ENCODE measurements at regions not wholly inside any gene's neighbourhood (a gene's known extent, or its start where the extent isn't known, plus 50 kb on each side); places are given as distances from the start of the nearest gene placed in this dataset.

GRCh38 chr11:105401269-105401809 is 208.5 kb upstream of the GRIA4 start:
- intact Hi-C loops (cut with micrococcal nuclease; ENCODE audit: unreplicated experiment) = no loop called here
- Histone ChIP-seq H3K4me3 (ENCODE audit: low read depth, low read length, poor library complexity, severe bottlenecking) (no peak overlapping the region), H3K36me3 (ENCODE audit: insufficient read depth, low read length) (no peaks in the 10 kb centered on the region), H3K4me1 (ENCODE audit: insufficient read depth, low read length, poor library complexity, severe bottlenecking) (no peaks in the 10 kb centered on the region), H3K27ac (ENCODE audit: low read depth, low read length, poor library complexity, severe bottlenecking) (no peak overlapping the region), H3K9me3 (ENCODE audit: low read length) (no peaks in the 10 kb centered on the region), H4K20me1 (ENCODE audit: insufficient read depth, low read length) (no peaks in the 10 kb centered on the region), H3K9me2 (ENCODE audit: insufficient read depth, low read length) (no peaks in the 10 kb centered on the region), H3K79me2 (ENCODE audit: insufficient read depth, low read depth, low read length) (no peaks in the 10 kb centered on the region), H3K4me2 (ENCODE audit: low read length) (no peak overlapping the region), H2AFZ (ENCODE audit: low read length) (no peak overlapping the region)
- no TSS peak for BruUV-seq (replicated peaks)
- ChIA-PET CTCF (ENCODE audit: unreplicated experiment) (no interaction called here), POLR2A (interaction anchor here (0.6 kb wide), 1 partner anchor 463 kb away, joined by 3 read pairs; no protein-coding TSS in a partner anchor)
- DNase-seq (ENCODE audit: low spot score) = no peak
- TF ChIP-seq CTCF (conservative IDR thresholded peaks at IDR 0.05; ENCODE audit: low read length) (no peak), EZH2phosphoT487 (IDR thresholded peaks at IDR 0.05; ENCODE audit: borderline replicate concordance, low read depth, low read length) (no peak)

GRCh38 chr11:105399511-105399910 is 210.4 kb upstream of the GRIA4 start:
- no peak overlapping the region for H3K4me3 ChIP-seq (ENCODE audit: low read depth, low read length, poor library complexity, severe bottlenecking)
- no peak overlapping the region for H3K4me2 ChIP-seq (ENCODE audit: low read length)
- H3K27ac ChIP-seq (ENCODE audit: low read depth, low read length, poor library complexity, severe bottlenecking) = no peak overlapping the region
- no peaks in the 10 kb centered on the region for H4K20me1 ChIP-seq (ENCODE audit: insufficient read depth, low read length)
- no TSS peak for BruUV-seq (replicated peaks)
- H3K9me3 ChIP-seq (ENCODE audit: low read length) = no peaks in the 10 kb centered on the region
- H3K79me2 ChIP-seq (ENCODE audit: insufficient read depth, low read depth, low read length) = no peaks in the 10 kb centered on the region
- no peaks in the 10 kb centered on the region for H3K4me1 ChIP-seq (ENCODE audit: insufficient read depth, low read length, poor library complexity, severe bottlenecking)
- H2AFZ ChIP-seq (ENCODE audit: low read length) = no peak overlapping the region
- DNase-seq (ENCODE audit: low spot score) = no peak
- intact Hi-C loops (cut with micrococcal nuclease; ENCODE audit: unreplicated experiment) = no loop called here
- POLR2A ChIA-PET = interaction anchor here (0.6 kb wide), 1 partner anchor 830 kb away, joined by 3 read pairs; no protein-coding TSS in a partner anchor
- H3K9me2 ChIP-seq (ENCODE audit: insufficient read depth, low read length) = no peaks in the 10 kb centered on the region
- no peak for TF ChIP-seq EZH2phosphoT487 (IDR thresholded peaks at IDR 0.05; ENCODE audit: borderline replicate concordance, low read depth, low read length)
- TF ChIP-seq CTCF (conservative IDR thresholded peaks at IDR 0.05; ENCODE audit: low read length) = no peak
- no peaks in the 10 kb centered on the region for H3K36me3 ChIP-seq (ENCODE audit: insufficient read depth, low read length)
- CTCF ChIA-PET (ENCODE audit: unreplicated experiment) = no interaction called here

GRCh38 chr11:105398636-105399035 is 211.2 kb upstream of the GRIA4 start:
- Histone ChIP-seq H3K79me2 (ENCODE audit: insufficient read depth, low read depth, low read length) (no peaks in the 10 kb centered on the region), H3K36me3 (ENCODE audit: insufficient read depth, low read length) (no peaks in the 10 kb centered on the region), H3K27ac (ENCODE audit: low read depth, low read length, poor library complexity, severe bottlenecking) (no peak overlapping the region), H3K9me2 (ENCODE audit: insufficient read depth, low read length) (no peaks in the 10 kb centered on the region), H2AFZ (ENCODE audit: low read length) (no peak overlapping the region), H3K4me2 (ENCODE audit: low read length) (no peak overlapping the region), H4K20me1 (ENCODE audit: insufficient read depth, low read length) (no peaks in the 10 kb centered on the region), H3K9me3 (ENCODE audit: low read length) (no peaks in the 10 kb centered on the region), H3K4me1 (ENCODE audit: insufficient read depth, low read length, poor library complexity, severe bottlenecking) (no peaks in the 10 kb centered on the region), H3K4me3 (ENCODE audit: low read depth, low read length, poor library complexity, severe bottlenecking) (no peak overlapping the region)
- no TSS peak for BruUV-seq (replicated peaks)
- CTCF ChIA-PET (ENCODE audit: unreplicated experiment) = no interaction called here
- POLR2A ChIA-PET = no interaction called here
- intact Hi-C loops (cut with micrococcal nuclease; ENCODE audit: unreplicated experiment) = no loop called here
- TF ChIP-seq EZH2phosphoT487 (IDR thresholded peaks at IDR 0.05; ENCODE audit: borderline replicate concordance, low read depth, low read length) (no peak), CTCF (conservative IDR thresholded peaks at IDR 0.05; ENCODE audit: low read length) (no peak)
- no peak for DNase-seq (ENCODE audit: low spot score)

Data from OCI-LY7 (cell line).